ENCODE measurements at regions not wholly inside any gene's neighbourhood (a gene's known extent, or its start where the extent isn't known, plus 50 kb on each side); places are given as distances from the start of the nearest gene placed in this dataset.

GRCh38 chr2:104915107-104915793, 61.3 kb downstream of the POU3F3 start:
- Mint-ChIP-seq H3K4me3 (no peak overlapping the region), H3K27ac (no peak overlapping the region), H3K4me1 (peaks cover 2% of the 10 kb centered on the region; the same call in 1 of the 3 replicates), H3K9me3 (no peaks in the 10 kb centered on the region), H3K36me3 (ENCODE audit: low read depth) (no peaks in the 10 kb centered on the region), H3K27me3 (ENCODE audit: insufficient read depth, low read depth, poor library complexity) (peaks cover 5% of the 10 kb centered on the region)
- Histone ChIP-seq H4K20me1 (replicated peaks; ENCODE audit: insufficient read depth) (no peaks in the 10 kb centered on the region), H2AFZ (no peak overlapping the region), H3K79me2 (replicated peaks; ENCODE audit: insufficient read depth) (no peaks in the 10 kb centered on the region), H3K27ac (ENCODE audit: low read depth) (no peak overlapping the region), H3K27me3 (ENCODE audit: insufficient read depth) (no peaks in the 10 kb centered on the region), H3K4me3 (no peak overlapping the region), H3K4me2 (no peak overlapping the region), H3K4me1 (ENCODE audit: insufficient read depth) (no peaks in the 10 kb centered on the region), H3K9me2 (ENCODE audit: insufficient read depth) (peaks cover 11% of the 10 kb centered on the region), H3K36me3 (ENCODE audit: insufficient read depth) (no peaks in the 10 kb centered on the region), H3F3A (replicated peaks; ENCODE audit: low read depth) (no peaks in the 10 kb centered on the region)
- DNase-seq (ENCODE audit: low spot score) (no peak), ATAC-seq (no peak)
- no peak for TF ChIP-seq STAT1 (IDR thresholded peaks at IDR 0.05; ENCODE audit: unreplicated experiment)
- no peak for TF ChIP-seq ZNF462 (CRISPR knock-in tag; IDR thresholded peaks at IDR 0.05)
- TF ChIP-seq JUNB (IDR thresholded peaks at IDR 0.05; ENCODE audit: unreplicated experiment): no peak
- no peak for TF ChIP-seq EZH2 (IDR thresholded peaks at IDR 0.05; ENCODE audit: low read depth, unreplicated experiment)
- no peak for TF ChIP-seq ETS1 (IDR thresholded peaks at IDR 0.05)
- no peak for TF ChIP-seq NANOG (IDR thresholded peaks at IDR 0.05; ENCODE audit: borderline replicate concordance)
- no peak for TF ChIP-seq POLR2AphosphoS5 (IDR thresholded peaks at IDR 0.05; ENCODE audit: low read depth)
- TF ChIP-seq ZNF114 (CRISPR knock-in tag; IDR thresholded peaks at IDR 0.05): no peak
- TF ChIP-seq, protein P1, sequence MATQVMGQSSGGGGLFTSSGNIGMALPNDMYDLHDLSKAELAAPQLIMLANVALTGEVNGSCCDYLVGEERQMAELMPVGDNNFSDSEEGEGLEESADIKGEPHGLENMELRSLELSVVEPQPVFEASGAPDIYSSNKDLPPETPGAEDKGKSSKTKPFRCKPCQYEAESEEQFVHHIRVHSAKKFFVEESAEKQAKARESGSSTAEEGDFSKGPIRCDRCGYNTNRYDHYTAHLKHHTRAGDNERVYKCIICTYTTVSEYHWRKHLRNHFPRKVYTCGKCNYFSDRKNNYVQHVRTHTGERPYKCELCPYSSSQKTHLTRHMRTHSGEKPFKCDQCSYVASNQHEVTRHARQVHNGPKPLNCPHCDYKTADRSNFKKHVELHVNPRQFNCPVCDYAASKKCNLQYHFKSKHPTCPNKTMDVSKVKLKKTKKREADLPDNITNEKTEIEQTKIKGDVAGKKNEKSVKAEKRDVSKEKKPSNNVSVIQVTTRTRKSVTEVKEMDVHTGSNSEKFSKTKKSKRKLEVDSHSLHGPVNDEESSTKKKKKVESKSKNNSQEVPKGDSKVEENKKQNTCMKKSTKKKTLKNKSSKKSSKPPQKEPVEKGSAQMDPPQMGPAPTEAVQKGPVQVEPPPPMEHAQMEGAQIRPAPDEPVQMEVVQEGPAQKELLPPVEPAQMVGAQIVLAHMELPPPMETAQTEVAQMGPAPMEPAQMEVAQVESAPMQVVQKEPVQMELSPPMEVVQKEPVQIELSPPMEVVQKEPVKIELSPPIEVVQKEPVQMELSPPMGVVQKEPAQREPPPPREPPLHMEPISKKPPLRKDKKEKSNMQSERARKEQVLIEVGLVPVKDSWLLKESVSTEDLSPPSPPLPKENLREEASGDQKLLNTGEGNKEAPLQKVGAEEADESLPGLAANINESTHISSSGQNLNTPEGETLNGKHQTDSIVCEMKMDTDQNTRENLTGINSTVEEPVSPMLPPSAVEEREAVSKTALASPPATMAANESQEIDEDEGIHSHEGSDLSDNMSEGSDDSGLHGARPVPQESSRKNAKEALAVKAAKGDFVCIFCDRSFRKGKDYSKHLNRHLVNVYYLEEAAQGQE (IDR thresholded peaks at IDR 0.05; ENCODE audit: unreplicated experiment): no peak
- TF ChIP-seq CREB1 (CRISPR knock-in tag; IDR thresholded peaks at IDR 0.05; ENCODE audit: low read depth): no peak
- no peak for TF ChIP-seq ZNF331 (CRISPR knock-in tag; IDR thresholded peaks at IDR 0.05; ENCODE audit: low read depth)
- TF ChIP-seq, protein P2, sequence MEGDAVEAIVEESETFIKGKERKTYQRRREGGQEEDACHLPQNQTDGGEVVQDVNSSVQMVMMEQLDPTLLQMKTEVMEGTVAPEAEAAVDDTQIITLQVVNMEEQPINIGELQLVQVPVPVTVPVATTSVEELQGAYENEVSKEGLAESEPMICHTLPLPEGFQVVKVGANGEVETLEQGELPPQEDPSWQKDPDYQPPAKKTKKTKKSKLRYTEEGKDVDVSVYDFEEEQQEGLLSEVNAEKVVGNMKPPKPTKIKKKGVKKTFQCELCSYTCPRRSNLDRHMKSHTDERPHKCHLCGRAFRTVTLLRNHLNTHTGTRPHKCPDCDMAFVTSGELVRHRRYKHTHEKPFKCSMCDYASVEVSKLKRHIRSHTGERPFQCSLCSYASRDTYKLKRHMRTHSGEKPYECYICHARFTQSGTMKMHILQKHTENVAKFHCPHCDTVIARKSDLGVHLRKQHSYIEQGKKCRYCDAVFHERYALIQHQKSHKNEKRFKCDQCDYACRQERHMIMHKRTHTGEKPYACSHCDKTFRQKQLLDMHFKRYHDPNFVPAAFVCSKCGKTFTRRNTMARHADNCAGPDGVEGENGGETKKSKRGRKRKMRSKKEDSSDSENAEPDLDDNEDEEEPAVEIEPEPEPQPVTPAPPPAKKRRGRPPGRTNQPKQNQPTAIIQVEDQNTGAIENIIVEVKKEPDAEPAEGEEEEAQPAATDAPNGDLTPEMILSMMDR (conservative IDR thresholded peaks at IDR 0.05; ENCODE audit: low read depth in 2 of 2): no peak
- no peak for TF ChIP-seq EZH2phosphoT487 (IDR thresholded peaks at IDR 0.05; ENCODE audit: unreplicated experiment)

Data from GM23338 (cell line).